H9 (cell line): ENCODE measurements at regions not wholly inside any gene's neighbourhood (a gene's known extent, or its start where the extent isn't known, plus 50 kb on each side); places are given as distances from the start of the nearest gene placed in this dataset.
A peak's percentile ranks its signal among the peaks of the same experiment; 100 is the strongest.

ENCODE experiments used
- DNase-seq: peaks from one replicate; pipeline ENCODE4 v3.0.0-alpha.2; 2017
- H2AFZ ChIP-seq: one replicate; pipeline ENCODE4 v1.6.1; 2013; ENCODE audit warnings: mild to moderate bottlenecking, low read length, control low read depth, moderate library complexity
- H2AK5ac ChIP-seq: 2 replicates; pipeline ENCODE4 v1.6.1; 2013; ENCODE audit warnings: low read length, control low read depth, mixed read lengths; ENCODE audit not compliant: insufficient read length
- H2BK120ac ChIP-seq: one replicate; pipeline ENCODE4 v1.6.1; 2013; ENCODE audit warnings: low read depth, mild to moderate bottlenecking, low read length, control low read depth, inconsistent platforms; ENCODE audit not compliant: poor library complexity, severe bottlenecking
- H2BK12ac ChIP-seq: 2 replicates; pipeline ENCODE4 v1.6.1; 2013; ENCODE audit warnings: low read length, control low read depth, mixed read lengths, low read depth; ENCODE audit not compliant: insufficient read length
- H2BK15ac ChIP-seq: 2 replicates; pipeline ENCODE4 v1.6.1; 2013; ENCODE audit warnings: low read depth, low read length, control low read depth
- H2BK20ac ChIP-seq: one replicate; pipeline ENCODE4 v1.6.1; 2013; ENCODE audit warnings: low read depth, mild to moderate bottlenecking, low read length, control low read depth, inconsistent platforms; ENCODE audit not compliant: poor library complexity, severe bottlenecking
- H2BK5ac ChIP-seq: 2 replicates; pipeline ENCODE4 v1.6.1; 2013; ENCODE audit warnings: low read length, control low read depth, mixed read lengths; ENCODE audit not compliant: insufficient read length
- H3K14ac ChIP-seq: 2 replicates; pipeline ENCODE4 v1.6.1; 2013; ENCODE audit warnings: low read length, control low read depth; ENCODE audit not compliant: insufficient read depth
- H3K18ac ChIP-seq: 2 replicates; pipeline ENCODE4 v1.6.1; 2013; ENCODE audit warnings: low read depth, mild to moderate bottlenecking, mixed read lengths, low read length, control low read depth; ENCODE audit not compliant: insufficient read length
- H3K23ac ChIP-seq: 2 replicates; pipeline ENCODE4 v1.6.1; 2013; ENCODE audit warnings: low read length, control low read depth, mixed read lengths, low read depth; ENCODE audit not compliant: insufficient read length
- H3K23me2 ChIP-seq: 2 replicates; pipeline ENCODE4 v1.6.1; 2013; ENCODE audit warnings: low read depth, mild to moderate bottlenecking, mixed read lengths, low read length, control low read depth; ENCODE audit not compliant: insufficient read length, poor library complexity, severe bottlenecking
- H3K27ac ChIP-seq: 2 replicates; pipeline ENCODE4 v1.5.1; 2013; ENCODE audit warnings: low read length, control low read depth, mixed read lengths, low read depth; ENCODE audit not compliant: insufficient read length
- H3K27me3 ChIP-seq: 2 replicates; pipeline ENCODE4 v1.6.1; 2013; ENCODE audit warnings: low read length, control low read depth, inconsistent platforms; ENCODE audit not compliant: insufficient read depth
- H3K4ac ChIP-seq: 2 replicates; pipeline ENCODE4 v1.6.1; 2013; ENCODE audit warnings: low read depth, mild to moderate bottlenecking, control low read depth, inconsistent platforms, low read length, moderate library complexity
- H3K4me1 ChIP-seq: 2 replicates; pipeline ENCODE4 v1.6.1; 2013; ENCODE audit warnings: low read length, control low read depth, inconsistent platforms; ENCODE audit not compliant: insufficient read depth
- H3K4me2 ChIP-seq: 2 replicates; pipeline ENCODE4 v1.6.1; 2013; ENCODE audit warnings: low read length, control low read depth, mixed read lengths; ENCODE audit not compliant: insufficient read length, insufficient read depth
- H3K56ac ChIP-seq: 2 replicates; pipeline ENCODE4 v1.6.1; 2013; ENCODE audit warnings: low read depth, mild to moderate bottlenecking, mixed read lengths, low read length, control low read depth; ENCODE audit not compliant: insufficient read length
- H3K79me1 ChIP-seq: 2 replicates; pipeline ENCODE4 v1.6.1; 2013; ENCODE audit warnings: low read depth, mild to moderate bottlenecking, moderate library complexity, low read length, control low read depth, inconsistent platforms; ENCODE audit not compliant: insufficient read depth, poor library complexity, severe bottlenecking
- H3K79me2 ChIP-seq: 2 replicates; pipeline ENCODE4 v1.6.1; 2013; ENCODE audit warnings: low read length, control low read depth, inconsistent platforms; ENCODE audit not compliant: insufficient read depth
- H3K9ac ChIP-seq: 2 replicates; pipeline ENCODE4 v1.6.1; 2013; ENCODE audit warnings: low read length, control low read depth, mixed read lengths; ENCODE audit not compliant: insufficient read length; ENCODE audit errors: extremely low read depth
- H3K9me3 ChIP-seq: one replicate; pipeline ENCODE4 v1.6.1; 2013; ENCODE audit warnings: low read depth, low read length, inconsistent platforms; ENCODE audit not compliant: control insufficient read depth
- H3T11ph ChIP-seq: one replicate; pipeline ENCODE4 v1.6.1; 2013; ENCODE audit warnings: mild to moderate bottlenecking, low read length, control low read depth, inconsistent platforms
- H4K20me1 ChIP-seq: one replicate; pipeline ENCODE4 v1.6.1; 2013; ENCODE audit not compliant: control insufficient read depth, insufficient read length, insufficient read depth
- H4K5ac ChIP-seq: 2 replicates; pipeline ENCODE4 v1.6.1; 2013; ENCODE audit warnings: low read depth, mild to moderate bottlenecking, mixed read lengths, low read length, control low read depth; ENCODE audit not compliant: insufficient read length
- H4K8ac ChIP-seq: replicated peaks from 2 replicates; pipeline ENCODE4 v1.6.1; 2013; ENCODE audit warnings: low read length, control low read depth, mixed read lengths, low read depth; ENCODE audit not compliant: insufficient read length
- H4K91ac ChIP-seq: 2 replicates; pipeline ENCODE4 v1.6.1; 2013; ENCODE audit warnings: low read depth, mild to moderate bottlenecking, moderate library complexity, mixed read lengths, low read length, control low read depth; ENCODE audit not compliant: insufficient read length
- H3K27ac Mint-ChIP-seq, 3 experiments: 2 replicates in 2 of 3; 3 replicates in 1 of 3; pipeline ENCODE4 v1.8.0; 2020 to 2021; ENCODE audit warnings: mixed read lengths in 3 of 3, mild to moderate bottlenecking in 1 of 3, moderate library complexity in 1 of 3
- H3K27me3 Mint-ChIP-seq: 2 replicates; pipeline ENCODE4 v1.8.0; 2021; ENCODE audit warnings: low read depth, mild to moderate bottlenecking, moderate library complexity, mixed read lengths
- H3K36me3 Mint-ChIP-seq, 3 experiments: 2 replicates in 2 of 3; 3 replicates in 1 of 3; pipeline ENCODE4 v1.8.0; 2020 to 2021; ENCODE audit warnings: low read depth in 3 of 3, mixed read lengths in 3 of 3; ENCODE audit not compliant: insufficient read depth in 1 of 3
- H3K4me1 Mint-ChIP-seq, 2 experiments: 2 replicates each; pipeline ENCODE4 v1.8.0; 2020; ENCODE audit warnings: mixed read lengths in 2 of 2
- H3K4me3 Mint-ChIP-seq, 2 experiments: 2 replicates in 1 of 2; 3 replicates in 1 of 2; pipeline ENCODE4 v1.8.0; 2020 to 2021; ENCODE audit warnings: mild to moderate bottlenecking in 2 of 2, mixed read lengths in 2 of 2, moderate library complexity in 1 of 2
- H3K9me3 Mint-ChIP-seq, 2 experiments: 2 replicates in 1 of 2; 3 replicates in 1 of 2; pipeline ENCODE4 v1.8.0; 2020; ENCODE audit warnings: mild to moderate bottlenecking in 2 of 2, mixed read lengths in 2 of 2, moderate library complexity in 1 of 2
- WGBS: extraction: QIAGEN DNeasy Blood & Tissue Kit; methylation state at CpG from one replicate; pipeline ENCODE4 v1.1.7; 2013; ENCODE audit warnings: missing lambda C conversion rate, low lambda C conversion rate, mixed read lengths; ENCODE audit not compliant: insufficient read length; ENCODE audit errors: extremely low coverage; 5-methylcytosine and 5-hydroxymethylcytosine counted together
- TF ChIP-seq, protein P1 (sequence below): fragments of 200-600 bp; sonication (generic); conservative IDR thresholded peaks from 3 replicates; pipeline ENCODE4 v1.8.0; 2021; ENCODE audit warnings: antibody characterized with exemption, mild to moderate bottlenecking

GRCh38 chr14:46322076-46322475, 329.5 kb downstream of the RPL10L start:
- peak; percentile 53 for DNase-seq
- no peaks in the 10 kb centered on the region for H3K79me2 ChIP-seq
- H3K4me1 ChIP-seq, result peaks cover 8% of the 10 kb centered on the region
- H3K9me3 ChIP-seq, result no peaks in the 10 kb centered on the region
- Mint-ChIP-seq H3K27ac (no peak overlapping the region), H3K9me3 (no peaks in the 10 kb centered on the region; a peak in 1 of 5 replicates), H3K27me3 (peaks cover 70% of the 10 kb centered on the region), H3K4me3 (no peak overlapping the region), H3K36me3 (no peaks in the 10 kb centered on the region), H3K4me1 (peaks cover 22% of the 10 kb centered on the region in 2 experiments)
- no peak overlapping the region for H2AFZ ChIP-seq
- H3K18ac ChIP-seq, result no peak overlapping the region
- no peak overlapping the region for H4K8ac ChIP-seq
- WGBS, result no CpG with 5 or more reads among the region's 1 CpG
- H3K14ac ChIP-seq, result no peak overlapping the region
- no peak overlapping the region for H3K56ac ChIP-seq
- no peak overlapping the region for H2BK5ac ChIP-seq
- H3T11ph ChIP-seq, result no peak overlapping the region
- H4K5ac ChIP-seq, result no peak overlapping the region
- H2BK120ac ChIP-seq, result no peak overlapping the region
- H2BK15ac ChIP-seq, result no peak overlapping the region
- H3K4ac ChIP-seq, result no peak overlapping the region
- H4K91ac ChIP-seq, result no peak overlapping the region
- H3K27ac ChIP-seq, result no peak overlapping the region
- H2AK5ac ChIP-seq, result no peak overlapping the region
- H3K4me2 ChIP-seq, result no peak overlapping the region
- no peak overlapping the region for H2BK20ac ChIP-seq
- no peaks in the 10 kb centered on the region for H4K20me1 ChIP-seq
- H3K23me2 ChIP-seq, result no peaks in the 10 kb centered on the region
- peaks cover 4% of the 10 kb centered on the region for H3K27me3 ChIP-seq
- no peaks in the 10 kb centered on the region for H3K79me1 ChIP-seq
- H3K23ac ChIP-seq, result no peak overlapping the region
- TF ChIP-seq, protein P1, sequence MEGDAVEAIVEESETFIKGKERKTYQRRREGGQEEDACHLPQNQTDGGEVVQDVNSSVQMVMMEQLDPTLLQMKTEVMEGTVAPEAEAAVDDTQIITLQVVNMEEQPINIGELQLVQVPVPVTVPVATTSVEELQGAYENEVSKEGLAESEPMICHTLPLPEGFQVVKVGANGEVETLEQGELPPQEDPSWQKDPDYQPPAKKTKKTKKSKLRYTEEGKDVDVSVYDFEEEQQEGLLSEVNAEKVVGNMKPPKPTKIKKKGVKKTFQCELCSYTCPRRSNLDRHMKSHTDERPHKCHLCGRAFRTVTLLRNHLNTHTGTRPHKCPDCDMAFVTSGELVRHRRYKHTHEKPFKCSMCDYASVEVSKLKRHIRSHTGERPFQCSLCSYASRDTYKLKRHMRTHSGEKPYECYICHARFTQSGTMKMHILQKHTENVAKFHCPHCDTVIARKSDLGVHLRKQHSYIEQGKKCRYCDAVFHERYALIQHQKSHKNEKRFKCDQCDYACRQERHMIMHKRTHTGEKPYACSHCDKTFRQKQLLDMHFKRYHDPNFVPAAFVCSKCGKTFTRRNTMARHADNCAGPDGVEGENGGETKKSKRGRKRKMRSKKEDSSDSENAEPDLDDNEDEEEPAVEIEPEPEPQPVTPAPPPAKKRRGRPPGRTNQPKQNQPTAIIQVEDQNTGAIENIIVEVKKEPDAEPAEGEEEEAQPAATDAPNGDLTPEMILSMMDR, result no peak
- H2BK12ac ChIP-seq, result no peak overlapping the region
- H3K9ac ChIP-seq, result no peak overlapping the region
